PC-3 (cell line): ENCODE measurements at regions not wholly inside any gene's neighbourhood (a gene's known extent, or its start where the extent isn't known, plus 50 kb on each side); places are given as distances from the start of the nearest gene placed in this dataset.

Experiments used
- CTCF ChIP-seq: fragments of 300-600 bp; sonication (generic); conservative IDR thresholded peaks from 2 replicates; pipeline ENCODE4 v1.5.1; 2017; ENCODE audit warnings: antibody characterized with exemption, low read depth, mild to moderate bottlenecking, low read length
- EZH2 ChIP-seq: fragments of 300-600 bp; sonication (generic); IDR thresholded peaks from one replicate; pipeline ENCODE4 v1.6.1; 2017; ENCODE audit warnings: antibody characterized with exemption, mild to moderate bottlenecking, low read length; ENCODE audit not compliant: unreplicated experiment

DNA sequence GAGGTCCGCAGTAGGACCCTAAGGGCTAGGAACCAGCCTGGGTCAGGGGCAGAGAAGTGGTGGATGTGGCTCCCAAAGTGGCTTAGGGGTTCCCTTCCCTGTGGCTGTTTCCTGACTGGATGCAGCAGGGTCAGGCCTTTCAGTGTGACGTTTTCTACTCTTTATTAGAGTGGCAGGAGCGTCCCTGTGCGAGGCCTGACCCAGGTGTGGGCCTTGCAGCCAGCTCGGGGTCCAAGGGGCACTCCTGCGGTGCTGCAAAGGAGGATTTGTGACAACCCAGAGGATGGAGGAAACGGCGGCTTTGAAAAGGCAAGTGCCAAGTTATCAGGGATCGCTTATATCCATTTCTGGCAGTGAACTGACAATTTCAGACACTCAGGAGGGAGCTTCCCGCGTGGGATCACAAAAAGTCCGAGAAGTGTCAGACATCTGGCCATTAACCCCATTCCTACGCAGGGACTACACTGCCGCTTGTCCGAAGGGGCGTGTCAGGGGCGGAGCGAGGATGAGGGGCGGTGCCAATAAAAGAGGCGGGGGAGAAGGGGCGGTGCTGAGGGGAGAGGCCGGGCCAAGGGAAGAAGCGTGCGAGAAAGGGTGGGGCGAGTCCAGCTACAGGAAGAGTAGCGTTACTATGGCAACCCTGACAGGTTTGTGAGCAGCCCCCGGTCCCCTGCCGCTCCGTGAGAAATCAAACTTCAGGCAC, 98.8 kb upstream of the ZNF722 start:
- no peak for TF ChIP-seq EZH2
- TF ChIP-seq CTCF, result no peak
